ENCODE measurements at regions not wholly inside any gene's neighbourhood (a gene's known extent, or its start where the extent isn't known, plus 50 kb on each side); places are given as distances from the start of the nearest gene placed in this dataset.

GRCh38 chr1:115192200-115192767 is 103.0 kb upstream of the TSPAN2 start:
- no peaks in the 10 kb centered on the region for H3K4me1 ChIP-seq (ENCODE audit: insufficient read depth, low read length, poor library complexity, severe bottlenecking)
- POLR2A ChIA-PET (ENCODE audit: low non-redundant PET), result no interaction called here
- no peak for DNase-seq (ENCODE audit: low spot score)
- H3K27ac ChIP-seq (ENCODE audit: low read depth, low read length, poor library complexity, severe bottlenecking), result no peak overlapping the region
- CTCF ChIA-PET, result no interaction called here
- TF ChIP-seq CTCF (conservative IDR thresholded peaks at IDR 0.05; ENCODE audit: low read depth, low read length), result no peak
- no peak for TF ChIP-seq EZH2 (IDR thresholded peaks at IDR 0.05; ENCODE audit: borderline replicate concordance, low read depth, low read length, poor library complexity, severe bottlenecking)
- no TSS peak for BruUV-seq (replicated peaks)
- no peaks in the 10 kb centered on the region for H3K36me3 ChIP-seq (ENCODE audit: insufficient read depth, low read length, poor library complexity, severe bottlenecking)
- no peaks in the 10 kb centered on the region for H3K27me3 ChIP-seq (replicated peaks; ENCODE audit: insufficient read depth, low read depth, low read length, poor library complexity)
- intact Hi-C loops (cut with micrococcal nuclease; ENCODE audit: unreplicated experiment), result no loop called here
- no peak overlapping the region for H3K4me3 ChIP-seq (ENCODE audit: low read depth, low read length, poor library complexity, severe bottlenecking)
- no peaks in the 10 kb centered on the region for H3K9me3 ChIP-seq (ENCODE audit: low read depth, low read length, poor library complexity, severe bottlenecking)

- ChIA-PET CTCF (no interaction called here), POLR2A (ENCODE audit: low non-redundant PET) (no interaction called here)
- intact Hi-C loops (cut with micrococcal nuclease; ENCODE audit: unreplicated experiment), result no loop called here
- no TSS peak for BruUV-seq (replicated peaks)
- TF ChIP-seq EZH2 (IDR thresholded peaks at IDR 0.05; ENCODE audit: borderline replicate concordance, low read depth, low read length, poor library complexity, severe bottlenecking), result no peak
- no peak for TF ChIP-seq CTCF (conservative IDR thresholded peaks at IDR 0.05; ENCODE audit: low read depth, low read length)
- Histone ChIP-seq H3K9me3 (ENCODE audit: low read depth, low read length, poor library complexity, severe bottlenecking) (no peaks in the 10 kb centered on the region), H3K4me1 (ENCODE audit: insufficient read depth, low read length, poor library complexity, severe bottlenecking) (no peaks in the 10 kb centered on the region), H3K4me3 (ENCODE audit: low read depth, low read length, poor library complexity, severe bottlenecking) (no peak overlapping the region), H3K27me3 (replicated peaks; ENCODE audit: insufficient read depth, low read depth, low read length, poor library complexity) (no peaks in the 10 kb centered on the region), H3K36me3 (ENCODE audit: insufficient read depth, low read length, poor library complexity, severe bottlenecking) (no peaks in the 10 kb centered on the region), H3K27ac (ENCODE audit: low read depth, low read length, poor library complexity, severe bottlenecking) (no peak overlapping the region)
- DNase-seq (ENCODE audit: low spot score), result no peak
Measured at GRCh38 chr1:115191691-115192090, 102.4 kb upstream of the TSPAN2 start.

- CTCF ChIA-PET, result no interaction called here
- intact Hi-C loops (cut with micrococcal nuclease; ENCODE audit: unreplicated experiment), result no loop called here
- DNase-seq (ENCODE audit: low spot score), result no peak
- H3K4me3 ChIP-seq (ENCODE audit: low read depth, low read length, poor library complexity, severe bottlenecking), result no peak overlapping the region
- BruUV-seq (replicated peaks), result no TSS peak
- no peak for TF ChIP-seq EZH2 (IDR thresholded peaks at IDR 0.05; ENCODE audit: borderline replicate concordance, low read depth, low read length, poor library complexity, severe bottlenecking)
- TF ChIP-seq CTCF (conservative IDR thresholded peaks at IDR 0.05; ENCODE audit: low read depth, low read length), result no peak
- H3K4me1 ChIP-seq (ENCODE audit: insufficient read depth, low read length, poor library complexity, severe bottlenecking), result no peaks in the 10 kb centered on the region
- no peaks in the 10 kb centered on the region for H3K27me3 ChIP-seq (replicated peaks; ENCODE audit: insufficient read depth, low read depth, low read length, poor library complexity)
- H3K36me3 ChIP-seq (ENCODE audit: insufficient read depth, low read length, poor library complexity, severe bottlenecking), result no peaks in the 10 kb centered on the region
- H3K9me3 ChIP-seq (ENCODE audit: low read depth, low read length, poor library complexity, severe bottlenecking), result no peaks in the 10 kb centered on the region
- no peak overlapping the region for H3K27ac ChIP-seq (ENCODE audit: low read depth, low read length, poor library complexity, severe bottlenecking)
- POLR2A ChIA-PET (ENCODE audit: low non-redundant PET), result no interaction called here
Measured at GRCh38 chr1:115190540-115191170, 101.4 kb upstream of the TSPAN2 start.
